HG02571 (cell line): ENCODE measurements at regions not wholly inside any gene's neighbourhood (a gene's known extent, or its start where the extent isn't known, plus 50 kb on each side); places are given as distances from the start of the nearest gene placed in this dataset.
"Not testable (repeated sequence)": the region's sequence is repeated elsewhere in the genome, so short reads cannot be mapped to it uniquely, and the experiment has no call there.

ENCODE experiments used
- ATAC-seq: cut with Tn5 transposase; IDR thresholded peaks from one replicate; pipeline ENCODE4 v1.9.1; 2021; ENCODE audit warnings: mild to moderate bottlenecking, moderate library complexity; ENCODE audit not compliant: unreplicated experiment

DNA sequence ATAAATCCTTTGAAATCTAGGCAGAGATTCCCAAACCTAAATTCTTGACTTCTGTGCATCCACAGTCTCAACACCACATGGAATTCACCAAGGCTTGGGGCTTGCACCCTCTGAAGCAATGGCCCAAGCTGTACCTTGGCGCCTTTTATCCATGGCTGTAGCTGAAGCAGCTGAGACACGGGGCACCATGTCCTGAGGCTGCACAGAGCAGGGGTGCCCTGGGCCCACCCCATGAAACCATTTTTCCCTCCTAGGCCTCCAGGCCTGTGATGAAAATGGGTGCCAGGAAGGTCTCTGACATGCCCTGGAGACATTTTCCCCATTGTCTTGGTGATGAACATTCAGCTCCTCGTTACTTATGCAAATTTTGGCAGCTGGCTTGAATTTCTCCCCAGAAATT is 158.6 kb upstream of the NUDT12 start:
- ATAC-seq, result no peak

DNA sequence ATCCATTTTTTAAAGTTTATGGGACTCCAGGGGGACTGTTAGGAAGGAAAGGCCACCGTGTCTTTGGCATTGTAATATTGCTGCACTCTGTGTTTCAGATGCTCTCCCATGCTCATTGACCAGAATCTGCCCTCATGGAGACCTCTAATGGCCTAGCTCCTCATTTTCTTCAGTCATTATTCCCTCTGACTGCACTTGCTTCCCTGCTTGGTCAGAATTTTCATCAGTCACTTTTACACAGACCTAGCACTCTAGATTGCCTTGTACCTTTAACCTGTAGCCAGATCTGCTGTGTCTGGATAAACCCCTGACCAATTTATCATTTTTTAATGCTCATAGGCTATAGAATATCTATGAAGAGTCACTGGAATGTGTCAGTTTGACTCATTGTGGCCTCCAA is 155.5 kb upstream of the NUDT12 start:
- ATAC-seq, result no peak

DNA sequence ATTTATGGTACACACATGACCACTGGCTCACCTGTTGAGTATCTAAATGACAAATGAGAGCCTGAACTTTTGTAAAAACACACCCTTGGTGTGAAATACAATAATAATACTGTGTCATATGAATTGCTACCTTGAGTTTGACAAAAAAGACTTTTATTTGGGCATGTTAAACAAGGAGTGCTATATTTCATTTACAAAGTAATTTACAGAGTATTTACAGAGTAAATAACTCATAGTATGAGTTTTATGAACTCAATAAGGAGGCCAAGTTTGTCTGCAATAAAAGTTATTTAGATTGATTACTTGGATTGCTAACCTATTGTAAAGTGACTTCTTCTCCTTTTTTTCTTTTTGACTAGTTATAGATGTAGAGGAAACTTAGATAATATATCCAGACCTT is 146.0 kb upstream of the NUDT12 start:
- ATAC-seq, result no peak

DNA sequence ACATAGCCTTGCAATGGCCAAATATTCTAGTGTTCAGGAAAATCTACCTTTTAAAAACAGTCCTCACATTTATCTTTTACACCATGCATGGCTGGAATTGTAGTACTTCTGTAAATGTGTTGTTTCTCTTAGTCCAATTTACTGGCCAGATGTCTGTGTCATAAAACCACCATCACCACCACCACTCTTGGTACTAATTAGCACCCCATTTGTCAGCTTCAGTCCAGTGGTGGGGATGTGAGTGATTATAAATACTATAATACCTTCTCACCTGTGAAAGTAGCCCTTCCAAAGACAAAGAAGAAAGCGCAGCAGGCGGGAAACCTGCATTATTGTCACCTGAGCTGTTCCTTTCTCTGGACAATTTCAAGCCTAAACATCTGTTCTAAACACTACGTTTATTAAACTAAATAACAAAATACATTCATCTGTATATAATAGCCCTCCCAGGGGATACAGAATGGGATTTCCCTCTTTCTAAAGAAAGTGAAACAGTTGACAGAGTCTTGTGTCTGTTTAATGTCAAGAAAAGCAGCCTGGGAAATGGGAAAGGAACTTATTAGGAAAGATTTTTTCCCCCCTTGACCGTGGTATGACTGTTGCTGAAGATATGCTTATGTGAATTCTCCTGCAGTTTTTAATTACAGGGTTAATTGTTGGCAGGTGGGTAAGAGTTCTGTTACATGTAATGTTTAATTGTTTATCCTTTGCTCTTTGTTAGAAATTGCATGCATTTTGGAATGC is 144.5 kb upstream of the NUDT12 start:
- no peak for ATAC-seq

DNA sequence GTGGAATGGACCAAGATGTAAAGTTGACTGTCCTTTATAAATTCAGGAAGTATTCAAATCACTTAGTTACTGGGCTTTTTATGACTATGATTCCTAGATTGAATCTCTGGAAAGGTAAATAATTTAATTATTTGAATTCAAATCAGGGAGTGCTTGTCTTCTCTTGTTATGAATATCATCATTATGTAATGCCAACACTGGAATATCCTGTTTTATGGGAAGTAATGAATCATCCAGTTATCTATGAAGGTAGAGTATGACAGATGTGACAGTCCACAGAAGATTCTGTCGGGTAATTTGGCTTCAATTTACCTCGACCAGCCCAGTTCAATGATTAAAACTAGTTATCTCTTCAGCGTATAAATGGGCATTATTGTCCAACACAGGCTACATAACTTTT is 141.0 kb upstream of the NUDT12 start:
- ATAC-seq, result no peak

DNA sequence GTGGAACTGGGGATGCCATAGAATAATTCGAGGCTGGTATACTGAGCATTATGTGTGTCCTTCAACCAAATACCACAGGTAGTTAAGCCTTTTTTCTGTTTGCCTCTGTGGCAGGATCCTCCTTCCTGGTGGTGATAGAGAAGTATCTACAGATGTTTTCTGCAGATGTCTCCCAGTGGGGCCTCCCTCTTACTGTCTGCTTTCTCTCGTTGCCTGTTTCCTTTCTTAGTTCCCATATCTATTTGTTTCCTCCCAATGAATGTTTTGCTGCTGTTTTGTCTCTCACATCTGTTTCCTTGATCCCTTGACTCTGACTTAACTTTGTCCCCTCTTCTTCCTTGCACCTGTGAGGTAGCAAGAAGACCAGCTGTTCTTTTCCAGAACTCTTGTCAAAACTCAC is 130.9 kb upstream of the NUDT12 start:
- ATAC-seq, result no peak

DNA sequence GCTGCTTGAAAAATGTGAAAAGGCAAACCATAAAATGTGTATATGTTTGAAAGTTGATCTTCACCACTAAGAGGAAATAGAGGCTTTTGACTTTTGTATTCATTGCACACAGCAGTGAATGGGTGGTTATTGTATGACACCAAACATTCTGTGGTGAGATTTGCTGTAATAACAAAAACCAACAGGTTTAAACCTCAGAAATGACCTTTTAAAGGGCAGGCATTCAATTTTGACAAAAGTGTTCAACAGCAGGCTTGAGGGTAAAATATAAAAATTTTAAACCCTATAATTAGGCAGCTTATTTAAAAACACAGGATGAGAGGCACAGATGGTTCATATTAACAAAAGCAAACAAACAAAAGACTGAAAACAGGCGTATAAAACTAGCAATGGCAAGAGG is 128.1 kb upstream of the NUDT12 start:
- ATAC-seq, result no peak

DNA sequence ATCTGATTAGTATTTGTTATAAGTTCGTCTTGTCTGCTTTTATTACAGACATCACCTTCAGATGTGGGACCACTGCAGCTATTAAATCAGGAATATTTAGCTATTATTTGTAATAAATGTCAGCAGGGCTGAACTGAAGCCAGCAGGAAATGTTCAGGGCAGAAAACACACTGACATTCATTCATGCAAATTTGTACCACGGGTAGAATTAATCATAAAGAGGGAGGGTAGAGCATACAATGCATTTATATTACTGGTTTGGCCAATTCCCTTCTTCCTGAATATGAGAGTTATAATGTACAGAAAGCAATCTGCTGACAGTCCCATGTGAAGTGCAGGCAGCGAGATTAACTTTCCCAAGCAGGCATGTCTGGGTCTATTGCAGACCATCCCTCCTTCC is 117.3 kb upstream of the NUDT12 start:
- ATAC-seq, result no peak

DNA sequence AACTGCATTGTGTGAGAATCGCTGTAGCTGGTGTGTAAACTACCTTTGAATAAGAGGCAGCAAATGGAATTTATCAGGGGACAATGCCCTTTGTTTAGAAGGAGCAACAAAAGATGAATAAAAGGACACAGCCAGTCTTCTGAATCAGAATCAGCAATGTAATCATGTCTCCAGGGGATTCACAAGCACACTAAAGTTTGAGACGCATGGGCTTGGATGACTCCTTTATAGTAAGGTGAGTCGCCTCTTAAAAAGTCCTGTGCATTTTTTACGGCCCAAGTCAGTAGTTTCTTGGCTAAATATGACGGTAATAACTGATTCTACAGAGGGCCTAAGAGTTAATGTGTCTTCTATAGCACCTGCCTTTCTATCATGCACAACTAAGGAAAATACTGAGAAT is 113.6 kb upstream of the NUDT12 start:
- not testable (repeated sequence) for ATAC-seq

DNA sequence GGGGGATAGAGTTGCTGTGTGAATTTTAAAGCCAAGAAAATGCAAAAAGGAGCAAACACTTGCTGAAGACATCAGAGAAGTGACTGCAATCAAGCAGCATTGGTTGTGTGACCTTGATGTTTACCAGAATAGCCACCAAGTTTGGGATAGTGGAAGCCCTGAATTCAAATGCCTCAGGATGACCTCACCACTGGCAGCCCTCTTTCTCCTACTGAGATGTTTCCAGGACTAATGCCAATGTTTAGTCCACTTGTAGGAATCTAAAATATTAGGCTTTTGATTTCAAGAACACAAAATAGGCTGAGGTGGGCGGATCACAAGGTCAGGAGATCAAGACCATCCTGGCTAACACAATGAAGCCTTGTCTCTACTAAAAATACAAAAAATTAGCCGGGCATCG is 112.2 kb upstream of the NUDT12 start:
- no peak for ATAC-seq

DNA sequence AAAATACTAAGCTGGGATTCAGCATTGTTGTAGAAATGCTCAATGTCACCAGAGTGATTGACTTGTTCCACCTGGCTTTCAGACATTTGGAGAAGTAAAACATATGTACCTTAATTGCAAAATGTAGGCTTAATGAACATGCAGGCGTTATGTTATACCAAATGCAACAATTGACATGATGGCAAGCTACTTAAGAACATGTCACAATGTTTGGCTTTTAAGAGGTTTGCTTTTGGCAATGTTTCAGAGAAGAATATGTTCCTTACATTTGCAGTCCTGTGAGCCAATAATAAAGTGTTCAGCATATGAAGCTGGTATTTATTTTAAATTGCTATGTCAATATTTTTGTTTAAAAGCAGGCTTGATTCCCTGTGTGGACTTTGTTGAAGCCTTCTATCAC is 111.7 kb upstream of the NUDT12 start:
- no peak for ATAC-seq

DNA sequence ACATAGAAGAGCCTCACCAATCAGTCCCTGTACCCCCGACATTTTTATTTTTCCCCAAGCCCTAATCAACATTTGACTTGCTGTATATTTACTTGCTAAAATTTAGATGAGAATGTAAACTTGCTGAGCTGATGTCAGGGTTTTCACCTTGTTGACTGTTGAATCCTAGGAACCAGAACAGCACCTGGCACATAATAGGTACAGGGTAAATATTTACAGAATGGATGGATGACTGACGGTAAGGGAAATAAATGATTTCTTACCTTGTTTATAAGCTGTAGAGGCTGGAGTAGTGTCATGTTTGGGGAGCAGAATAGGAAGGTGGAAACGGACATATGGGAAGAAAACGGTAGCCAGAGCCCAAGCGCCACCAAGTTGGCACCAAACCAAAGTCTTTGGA is 107.0 kb upstream of the NUDT12 start:
- ATAC-seq, result no peak

DNA sequence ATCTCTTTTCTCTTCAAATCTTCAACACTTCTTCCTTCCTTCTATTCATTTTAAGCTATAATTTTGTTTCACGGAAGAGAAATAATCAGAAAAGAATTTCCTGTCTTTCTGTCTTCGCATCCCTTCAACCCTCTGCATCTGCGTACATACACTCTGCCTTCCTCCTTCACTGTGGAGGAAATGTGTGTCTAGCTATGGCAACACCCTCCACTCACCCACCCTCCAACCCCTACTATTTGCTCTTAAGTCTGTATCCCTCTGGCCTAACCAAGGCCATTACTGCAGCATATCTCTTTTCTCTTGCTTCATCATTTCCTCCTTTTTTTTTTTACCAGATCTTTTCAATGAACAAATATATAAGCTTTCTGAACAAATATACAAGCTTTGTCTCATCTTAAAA is 105.7 kb upstream of the NUDT12 start:
- ATAC-seq, result no peak

DNA sequence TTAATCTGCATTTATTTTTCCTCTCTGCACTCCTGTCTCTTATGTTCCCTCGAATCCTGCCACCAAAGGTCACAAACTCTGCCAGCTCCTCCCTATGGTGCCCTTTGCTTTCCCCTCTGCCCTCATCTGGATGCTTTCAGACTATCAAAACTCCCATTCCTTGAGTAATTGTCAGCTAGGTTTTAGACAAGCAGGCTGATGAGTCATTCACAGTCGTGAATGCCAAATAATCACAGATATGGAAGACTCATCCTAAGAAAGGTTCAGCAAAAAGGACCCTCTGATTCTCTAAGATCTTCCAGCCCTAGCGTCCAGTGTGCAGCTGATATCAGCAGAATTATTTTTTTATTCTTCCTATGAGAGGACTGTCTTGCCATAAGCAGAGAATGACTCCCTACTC is 104.5 kb upstream of the NUDT12 start:
- no peak for ATAC-seq

DNA sequence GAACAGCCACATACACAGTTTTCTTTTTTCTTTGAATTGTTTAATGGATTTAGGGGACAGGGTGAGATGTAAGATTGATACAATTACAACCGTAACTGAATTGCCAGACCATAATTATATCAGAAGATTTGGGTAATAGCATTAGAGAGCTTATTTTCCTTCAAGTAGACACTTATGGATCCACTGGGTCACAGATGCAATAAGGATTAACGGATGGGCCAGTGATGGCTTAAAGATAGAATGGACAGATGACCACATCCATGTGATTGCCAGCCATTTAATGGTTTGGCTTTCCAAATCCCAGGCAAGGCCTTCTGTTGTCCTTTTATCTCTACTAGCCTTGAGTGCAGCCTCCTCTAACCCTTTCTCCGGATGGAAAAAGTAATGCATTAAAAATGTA is 94.7 kb upstream of the NUDT12 start:
- ATAC-seq, result no peak

DNA sequence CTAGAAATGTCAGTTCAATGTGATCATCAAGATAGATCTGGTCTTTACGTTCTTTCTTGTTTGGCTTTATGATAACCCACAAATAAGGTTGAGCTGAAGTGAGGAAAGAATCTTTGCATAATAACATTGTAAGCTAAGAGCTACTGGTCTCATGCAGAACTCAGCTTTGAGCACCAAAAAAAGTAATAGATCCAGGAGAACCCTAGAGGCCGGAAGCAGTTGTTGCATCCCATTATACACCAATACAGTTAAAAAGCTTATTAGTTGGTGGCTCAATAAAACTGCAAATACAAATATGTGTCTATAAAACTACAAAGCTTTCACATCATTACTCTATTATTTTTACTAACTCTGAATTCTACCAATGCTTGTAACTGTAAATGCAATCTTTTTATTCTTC is 85.5 kb upstream of the NUDT12 start:
- ATAC-seq, result no peak

DNA sequence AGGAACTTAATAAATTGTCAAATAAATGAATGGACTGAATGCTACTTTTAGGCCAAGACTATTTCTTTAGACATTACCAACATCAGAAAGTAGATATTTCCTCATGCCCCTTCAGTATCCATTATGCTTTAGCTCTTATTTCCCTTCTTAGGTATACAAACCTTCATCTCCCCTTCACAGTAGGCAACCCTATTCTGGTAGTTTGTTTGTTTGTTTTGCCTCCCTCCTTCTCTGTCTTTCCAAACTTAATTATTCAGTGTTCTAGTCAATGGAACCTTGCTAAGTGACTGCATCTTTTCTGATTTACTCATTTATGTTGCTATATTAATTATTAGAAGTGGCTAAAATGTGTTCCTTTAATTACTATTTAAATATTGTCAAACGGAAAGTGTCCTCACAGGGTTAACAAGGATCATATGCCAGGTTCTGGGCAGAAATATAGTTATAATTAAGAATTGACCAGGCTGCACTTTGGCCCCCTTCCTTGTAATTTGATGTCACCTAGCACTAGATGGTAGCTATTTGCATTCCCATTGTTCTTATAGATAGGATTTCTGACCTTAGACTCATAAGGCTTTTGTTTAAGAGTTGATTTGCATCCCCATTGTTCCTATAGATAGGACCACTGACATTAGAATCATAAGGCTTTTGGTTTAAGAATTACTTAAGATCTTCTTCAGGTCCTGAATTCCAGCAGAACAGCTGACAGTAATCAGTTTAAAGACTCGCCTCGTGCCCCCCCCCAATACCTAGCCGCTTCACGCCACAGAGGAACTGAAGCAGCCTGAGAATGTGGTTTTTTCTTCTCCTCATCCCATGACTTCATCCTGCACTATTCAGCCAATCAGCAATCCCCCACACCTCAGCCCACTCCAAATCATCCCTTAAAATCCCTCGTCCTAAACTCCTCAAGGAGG is 84.4 kb upstream of the NUDT12 start:
- no peak for ATAC-seq

DNA sequence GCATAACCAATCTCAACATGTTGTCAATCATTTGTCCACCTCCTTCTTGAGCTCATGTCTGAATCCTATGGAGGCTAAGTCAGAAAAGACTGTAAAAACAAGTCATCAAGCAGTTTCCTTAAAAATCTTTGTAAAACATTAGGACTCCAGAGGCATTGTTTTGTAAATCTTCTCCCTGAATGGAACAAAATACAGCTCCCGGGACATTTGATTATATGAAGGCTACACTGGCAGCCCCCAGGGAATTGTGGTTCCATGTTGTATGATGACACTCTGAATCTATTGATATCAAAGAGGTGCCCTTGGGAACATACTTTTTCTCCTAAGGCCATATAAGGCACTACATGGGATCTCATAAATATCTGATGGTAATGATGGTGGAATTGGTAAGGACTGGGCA is 83.2 kb upstream of the NUDT12 start:
- no peak for ATAC-seq

DNA sequence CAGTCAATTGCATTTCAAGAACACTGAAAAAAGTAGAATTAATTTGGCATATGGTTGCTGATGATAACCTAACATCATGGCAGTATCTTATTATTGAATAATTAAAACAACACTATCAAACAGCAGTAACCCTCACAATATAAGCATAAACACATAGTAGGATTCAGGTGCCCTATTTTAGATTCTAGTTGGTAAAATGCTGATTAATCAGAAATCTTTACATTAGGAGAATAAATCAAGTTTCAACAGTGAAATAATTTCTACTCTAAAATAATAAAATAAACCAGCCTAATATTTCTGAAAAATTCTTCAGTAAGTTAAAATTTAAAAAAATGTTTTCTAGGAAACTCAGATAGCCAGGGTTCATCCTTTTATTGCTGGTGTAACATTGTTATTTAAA is 76.4 kb upstream of the NUDT12 start:
- no peak for ATAC-seq

DNA sequence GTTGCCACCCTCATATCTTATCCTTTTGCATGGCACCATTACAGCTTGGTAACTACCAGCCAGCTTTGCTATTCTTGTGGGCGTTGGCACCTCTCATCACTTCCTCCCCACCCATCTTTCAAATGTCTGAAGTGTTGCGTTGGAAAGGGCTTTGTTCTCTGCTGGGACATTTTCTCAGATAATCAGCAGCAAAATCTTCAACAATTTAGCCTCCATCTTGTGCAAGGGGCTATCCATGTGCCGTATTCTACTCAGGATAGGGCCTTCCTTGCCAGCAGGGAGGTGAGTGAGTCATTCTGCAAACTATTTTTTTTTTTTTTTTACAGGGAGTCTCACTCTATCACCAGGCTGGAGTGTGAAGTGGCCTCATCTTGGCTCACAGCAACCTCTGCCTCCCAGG is 62.1 kb upstream of the NUDT12 start:
- ATAC-seq, result no peak

DNA sequence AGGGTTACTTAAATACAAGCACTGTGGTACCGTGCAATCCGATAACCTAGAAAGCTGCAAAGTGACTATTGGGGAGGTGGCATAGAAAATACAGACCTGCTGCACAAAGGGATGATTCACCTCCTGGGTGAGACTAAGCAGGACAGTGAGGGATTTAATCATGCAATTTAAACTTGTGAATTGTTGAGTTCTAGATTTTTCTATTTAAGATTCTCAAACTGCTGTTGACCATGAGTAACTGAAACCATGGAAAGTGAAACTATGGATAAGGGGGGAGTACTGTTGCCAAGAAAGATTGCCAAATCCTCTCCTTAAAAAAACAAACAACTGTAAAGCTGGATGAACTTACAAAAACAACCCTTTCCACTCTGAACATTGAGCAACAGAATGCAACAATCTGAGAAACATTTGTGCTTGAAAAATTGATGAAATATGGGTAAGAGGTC is 61.5 kb upstream of the NUDT12 start:
- no peak for ATAC-seq

DNA sequence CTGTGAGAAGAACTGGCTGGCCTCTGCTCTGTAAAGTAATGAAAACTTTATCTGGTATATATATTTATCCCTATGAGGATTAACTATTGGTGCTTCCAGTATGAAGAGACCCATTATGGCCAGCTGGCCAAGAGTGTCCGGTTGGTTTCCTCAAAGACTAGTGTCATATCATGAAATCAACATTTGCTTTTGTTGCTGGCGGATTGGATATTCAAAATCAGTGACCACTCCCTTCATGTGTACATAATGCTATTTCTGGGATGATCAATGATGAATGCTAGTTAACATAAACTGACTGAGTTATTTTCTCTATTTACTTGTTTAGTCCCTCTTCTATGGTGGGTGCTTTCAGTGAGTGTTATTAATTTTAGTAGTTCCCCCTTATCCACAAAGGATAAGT is 60.8 kb upstream of the NUDT12 start:
- no peak for ATAC-seq
